GM18505 (cell line): ENCODE measurements at regions not wholly inside any gene's neighbourhood (a gene's known extent, or its start where the extent isn't known, plus 50 kb on each side); places are given as distances from the start of the nearest gene placed in this dataset.

ENCODE experiments used
- ATAC-seq: cut with Tn5 transposase; IDR thresholded peaks from one replicate; pipeline ENCODE4 v1.9.1; 2021; ENCODE audit not compliant: unreplicated experiment
- POLR2A ChIP-seq: IDR thresholded peaks from 4 replicates; pipeline ENCODE4 v1.6.1; 2011; ENCODE audit warnings: borderline replicate concordance; ENCODE audit not compliant: insufficient read depth, insufficient read length; ENCODE audit errors: extremely low read depth

DNA sequence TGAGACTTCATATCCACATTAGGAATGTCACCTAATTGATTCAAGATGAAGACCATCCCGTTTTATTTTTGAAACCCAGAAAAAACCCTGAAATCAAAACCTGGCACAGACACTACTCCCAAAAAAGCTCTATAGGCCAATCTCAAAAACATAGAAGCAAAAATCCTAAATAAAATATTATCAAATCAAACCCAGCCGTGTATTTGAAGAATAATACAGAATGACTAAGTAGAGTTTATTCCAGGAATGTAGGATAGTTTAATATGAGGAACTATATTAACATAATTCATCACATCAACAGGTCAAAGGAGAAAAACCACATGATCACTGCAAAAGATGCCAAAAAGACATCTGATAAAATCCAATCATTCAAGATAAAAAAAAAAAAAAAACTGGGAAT is 167.1 kb downstream of the ACTL7B start:
- TF ChIP-seq POLR2A, result no peak
- no peak for ATAC-seq

- no peak for ATAC-seq
- no peak for TF ChIP-seq POLR2A
Measured at GRCh38 chr9:108688051-108688450, 167.7 kb downstream of the ACTL7B start.

DNA sequence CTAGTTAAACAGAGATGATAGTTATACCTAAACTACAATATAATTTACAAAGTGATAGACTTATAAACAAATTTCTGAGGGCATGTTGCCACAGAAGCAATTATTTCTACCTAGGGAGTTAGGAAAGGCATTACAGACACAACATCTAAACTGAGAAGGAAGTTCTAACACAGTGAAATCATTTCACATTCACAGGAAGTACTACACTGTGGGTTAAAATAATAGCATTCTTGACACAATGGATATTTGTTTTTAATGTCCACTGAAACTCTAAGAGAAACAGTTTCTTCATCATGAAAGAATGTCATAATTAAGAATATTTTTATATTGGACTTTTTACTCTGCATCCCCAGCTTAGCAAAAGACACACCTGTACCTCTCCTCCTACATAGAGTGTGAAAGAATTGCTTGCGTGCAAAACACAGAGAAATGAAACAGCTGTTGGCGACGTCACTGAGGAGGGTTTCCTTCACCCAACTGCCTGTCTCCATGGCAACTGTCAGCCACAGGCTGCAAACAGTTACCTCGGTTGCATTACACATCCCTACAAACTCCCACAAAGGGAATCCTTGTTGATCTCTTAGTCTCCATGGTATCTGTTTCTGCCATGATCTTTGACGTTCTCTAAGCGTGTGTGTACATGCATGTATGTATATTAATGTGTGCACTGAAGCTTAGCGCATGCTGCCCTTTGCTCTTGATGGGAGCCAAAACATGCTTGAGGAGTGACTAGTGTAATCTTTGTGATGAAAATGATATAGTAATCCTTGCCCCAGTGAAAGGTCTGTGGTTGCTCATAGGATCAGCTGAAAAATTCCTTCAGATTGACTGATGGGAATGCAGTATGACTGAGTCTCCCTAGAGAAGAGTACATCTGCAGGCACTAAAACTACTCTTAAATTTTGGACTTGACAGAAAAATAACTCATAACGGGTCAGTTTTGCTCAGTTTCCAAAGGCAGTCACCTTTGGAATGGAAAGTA is 168.5 kb downstream of the ACTL7B start:
- ATAC-seq, result no peak
- TF ChIP-seq POLR2A, result no peak

- ATAC-seq, result no peak
- no peak for TF ChIP-seq POLR2A
Measured at GRCh38 chr9:108684288-108685025, 171.3 kb downstream of the ACTL7B start.

DNA sequence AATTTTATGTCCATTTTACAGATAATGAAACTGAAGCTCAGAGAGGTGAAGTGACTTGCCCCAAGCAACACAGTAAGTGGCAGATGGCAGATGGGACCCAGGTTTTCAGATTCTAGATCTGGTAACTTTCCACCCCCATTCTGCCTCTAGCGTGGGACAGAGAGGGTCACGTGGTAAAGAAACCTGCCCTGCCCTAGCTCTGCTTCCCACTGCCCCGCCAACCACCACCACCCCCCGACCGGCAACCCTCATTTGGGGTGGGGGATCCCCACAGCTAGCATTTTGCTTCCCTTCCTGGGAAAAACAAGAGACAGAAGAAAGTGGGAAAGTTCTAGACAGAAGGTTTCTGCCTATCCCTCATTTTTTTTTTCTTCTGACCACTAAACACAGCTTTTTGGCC is 172.5 kb downstream of the ACTL7B start:
- no peak for TF ChIP-seq POLR2A
- no peak for ATAC-seq

DNA sequence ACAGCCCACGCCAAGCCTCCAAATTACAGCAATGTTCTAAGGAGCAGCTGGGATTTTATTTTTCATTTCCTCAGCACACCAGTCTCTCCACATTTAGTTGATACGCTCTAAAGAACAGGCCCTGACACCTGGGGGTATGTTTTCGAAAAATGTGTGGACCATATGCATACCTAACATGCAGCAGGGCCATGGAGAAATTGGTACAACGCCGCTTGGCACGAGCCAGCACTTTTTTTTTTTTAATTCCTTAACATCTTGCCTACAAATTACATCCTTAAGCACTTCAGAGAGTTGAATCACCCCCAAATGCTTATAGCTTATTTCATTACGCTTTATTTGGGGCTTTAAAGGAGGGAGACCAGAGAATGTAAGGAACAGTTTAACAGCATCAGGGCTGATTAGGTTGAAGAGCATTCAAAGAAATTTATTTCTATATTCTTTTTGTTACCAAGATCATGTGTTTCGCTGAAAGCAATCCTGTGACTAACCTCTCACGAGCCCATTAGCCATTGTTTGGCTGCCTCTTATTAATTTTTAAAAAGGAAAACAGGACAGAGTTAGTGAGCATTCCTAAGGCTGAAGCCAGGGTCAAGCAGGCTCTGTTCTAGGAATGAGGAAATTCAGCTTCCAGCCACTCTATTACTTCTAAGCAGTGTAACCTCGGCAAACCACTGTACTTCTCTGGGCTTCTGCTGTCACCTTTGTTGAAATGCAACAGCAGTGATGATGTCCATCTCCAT is 173.8 kb downstream of the ACTL7B start:
- TF ChIP-seq POLR2A, result no peak
- no peak for ATAC-seq

DNA sequence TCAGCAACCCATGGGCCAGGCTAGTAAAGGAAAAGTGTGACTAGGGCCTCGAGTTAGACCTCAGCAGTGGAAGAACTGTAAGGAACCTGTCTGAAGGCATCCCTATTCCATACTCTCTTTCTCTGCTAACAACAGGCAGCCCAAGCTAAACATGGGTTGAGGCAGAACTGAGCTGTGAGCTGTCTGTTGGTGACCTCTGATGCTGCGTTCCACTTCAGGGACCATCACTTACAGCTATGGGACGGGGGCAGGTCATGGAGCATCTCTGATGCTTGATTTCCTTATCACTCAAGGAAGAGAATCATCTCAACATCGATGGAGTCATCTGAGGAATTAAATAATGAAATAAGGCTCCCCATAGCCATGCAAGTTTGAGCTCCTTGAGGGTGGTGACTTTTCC is 174.8 kb downstream of the ACTL7B start:
- ATAC-seq, result no peak
- no peak for TF ChIP-seq POLR2A

GRCh38 chr9:108677776-108678175 is 178.0 kb downstream of the ACTL7B start:
- no peak for ATAC-seq
- TF ChIP-seq POLR2A, result no peak

DNA sequence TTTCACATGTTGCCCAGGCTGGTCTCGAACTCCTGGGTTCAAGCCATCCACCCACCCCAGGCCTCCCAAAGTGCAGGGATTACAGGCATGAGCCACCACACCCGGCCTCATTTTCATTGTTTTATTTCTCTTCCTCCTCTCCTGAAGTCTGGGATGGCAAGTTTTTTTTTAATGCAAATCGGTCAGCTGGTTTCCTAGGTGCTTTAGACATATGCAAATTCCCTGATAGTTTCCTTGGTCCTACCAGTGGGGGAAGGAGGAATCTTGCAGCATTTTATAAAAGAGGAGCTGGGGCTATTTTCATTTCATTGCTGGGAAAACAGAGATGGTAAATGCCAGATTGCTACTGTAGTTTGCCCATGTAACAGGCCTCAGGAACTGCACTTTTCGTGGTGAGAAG is 179.4 kb downstream of the ACTL7B start:
- ATAC-seq, result no peak
- no peak for TF ChIP-seq POLR2A

- no peak for TF ChIP-seq POLR2A
- ATAC-seq, result no peak
Measured at GRCh38 chr9:108675708-108676107, 180.1 kb downstream of the ACTL7B start.

DNA sequence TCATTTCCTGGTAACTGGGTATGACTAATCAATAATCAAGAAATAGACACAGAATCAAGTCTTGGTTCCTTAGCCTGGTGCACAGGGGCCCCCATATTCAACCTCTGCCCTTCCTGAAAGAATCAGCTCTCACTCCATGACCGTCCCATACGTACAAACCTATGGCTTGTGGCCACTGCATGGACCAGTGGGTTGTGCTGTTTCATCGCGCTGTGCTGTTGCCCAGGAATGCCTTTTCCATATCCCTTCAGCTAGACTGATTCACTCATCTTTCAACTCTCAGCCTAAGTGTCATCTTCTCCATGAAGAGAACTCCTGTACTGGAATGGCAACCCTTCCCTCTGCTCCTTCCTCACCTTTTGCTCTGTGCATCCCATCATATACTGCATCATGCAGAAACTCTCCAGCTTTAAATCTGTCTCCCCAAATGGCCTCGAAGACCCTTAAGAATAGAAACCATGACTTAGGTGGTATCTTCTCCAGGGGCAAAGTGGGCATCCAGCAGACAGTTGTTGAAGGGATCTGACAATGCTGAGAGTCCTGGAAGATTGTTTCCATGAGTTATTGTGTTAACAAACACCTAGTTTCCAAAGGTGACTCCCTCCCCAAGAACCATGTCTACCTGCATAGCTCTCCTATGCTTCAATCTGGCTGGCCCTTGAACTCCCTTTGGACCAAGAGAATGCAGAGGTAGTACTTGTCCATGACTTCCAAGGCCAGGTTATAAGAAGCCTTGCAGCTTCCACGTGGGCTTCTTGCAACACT is 180.8 kb downstream of the ACTL7B start:
- TF ChIP-seq POLR2A, result no peak
- no peak for ATAC-seq

- no peak for ATAC-seq
- no peak for TF ChIP-seq POLR2A
Measured at GRCh38 chr9:108673386-108673785, 182.4 kb downstream of the ACTL7B start.

DNA sequence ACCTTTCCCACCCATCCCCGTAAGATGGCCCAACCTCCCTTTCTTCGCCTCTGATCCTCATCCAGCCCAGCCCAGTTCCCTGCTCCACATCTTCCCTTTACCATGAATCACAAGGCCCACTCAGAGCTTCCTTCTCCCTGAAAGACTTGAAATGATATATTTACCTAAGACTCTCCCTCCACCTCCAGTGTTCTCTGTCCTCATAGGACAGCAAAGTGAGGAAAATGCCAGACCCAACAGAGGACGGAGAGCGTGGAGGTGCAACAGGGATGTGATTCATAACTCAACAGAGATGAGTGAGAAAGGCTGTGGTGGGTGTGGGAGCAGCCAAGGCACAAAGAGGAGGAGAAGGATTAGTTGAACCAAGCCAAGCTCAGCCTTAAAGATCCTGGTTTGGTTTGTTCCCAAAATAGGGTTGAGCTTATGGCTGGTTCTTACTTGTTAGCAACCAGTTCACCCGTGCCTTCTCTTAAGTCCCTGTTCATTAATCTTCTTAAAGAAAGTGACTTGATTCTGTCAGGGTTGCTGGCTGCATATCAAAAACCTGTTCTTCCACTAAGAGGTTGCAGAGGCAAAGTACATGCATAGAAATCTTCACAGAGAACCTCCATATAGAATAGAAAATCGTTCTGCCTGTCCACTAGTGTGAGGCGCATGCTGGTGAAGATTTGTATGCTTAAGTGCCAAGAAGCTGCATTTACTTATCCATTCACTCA is 183.2 kb downstream of the ACTL7B start:
- no peak for TF ChIP-seq POLR2A
- no peak for ATAC-seq

DNA sequence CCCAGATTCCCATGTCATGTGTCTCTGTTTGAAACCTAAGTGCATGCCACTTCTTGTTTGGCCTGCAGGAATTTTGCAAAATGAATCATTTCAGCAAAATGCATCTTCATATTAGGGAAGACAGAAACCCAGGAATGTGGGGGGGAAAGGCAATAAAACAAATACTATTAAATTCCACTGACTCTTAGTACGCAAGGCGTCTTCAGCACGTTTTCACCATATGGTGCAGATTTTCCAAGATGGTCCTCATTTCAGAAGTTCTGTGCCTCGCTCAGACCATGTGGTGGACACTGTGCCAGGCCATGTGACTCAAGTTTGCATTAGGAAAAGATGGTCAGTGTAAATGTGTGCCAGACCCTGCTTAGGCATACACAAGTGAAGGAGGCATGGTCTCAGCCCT is 184.0 kb downstream of the ACTL7B start:
- no peak for TF ChIP-seq POLR2A
- ATAC-seq, result no peak
